Esophagus squamous epithelium (tissue), 4 donors: ENCODE measurements at regions not wholly inside any gene's neighbourhood (a gene's known extent, or its start where the extent isn't known, plus 50 kb on each side); places are given as distances from the start of the nearest gene placed in this dataset.

Experiments used
- POLR2A ChIP-seq, 4 donors: fragments of 450-650 bp; IDR thresholded peaks; one replicate each; pipeline ENCODE4 v1.6.1; 2017; ENCODE audit warnings: antibody characterized with exemption in 4 of 4, mild to moderate bottlenecking in 4 of 4, moderate library complexity in 3 of 4
- TF ChIP-seq, protein P1 (sequence below), 6 experiments: fragments of 450-650 bp in 4 of 6; fragments of 200-600 bp in 2 of 6; sonication (generic) in 2 of 6; IDR thresholded peaks; one replicate each; pipeline ENCODE4 v1.5.1; 2016 to 2019; ENCODE audit warnings: antibody characterized with exemption in 6 of 6, mild to moderate bottlenecking in 4 of 6, moderate library complexity in 4 of 6

DNA sequence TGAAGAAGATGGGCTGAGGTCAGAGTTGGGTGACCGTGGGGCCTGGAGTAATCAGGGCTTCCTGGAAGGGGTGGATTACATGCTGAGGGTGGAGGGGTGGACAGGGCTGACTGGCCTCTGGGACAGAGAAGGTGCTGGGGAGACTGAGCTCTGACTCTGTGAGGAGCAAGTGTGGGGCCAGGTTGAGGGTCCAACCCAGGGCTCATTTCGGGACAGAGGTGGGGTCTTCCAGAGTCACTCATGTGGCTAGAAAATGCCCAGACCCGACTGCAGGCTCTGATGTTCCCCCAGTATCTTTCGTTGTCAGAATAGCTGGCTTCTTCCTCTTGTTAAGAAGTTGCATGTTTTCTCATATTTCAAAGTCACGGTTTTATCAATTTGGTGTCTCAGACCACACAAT is 311.8 kb downstream of the PTPRU start:
- TF ChIP-seq POLR2A (IDR thresholded peaks at IDR 0.05), result no peak
- TF ChIP-seq, protein P1, sequence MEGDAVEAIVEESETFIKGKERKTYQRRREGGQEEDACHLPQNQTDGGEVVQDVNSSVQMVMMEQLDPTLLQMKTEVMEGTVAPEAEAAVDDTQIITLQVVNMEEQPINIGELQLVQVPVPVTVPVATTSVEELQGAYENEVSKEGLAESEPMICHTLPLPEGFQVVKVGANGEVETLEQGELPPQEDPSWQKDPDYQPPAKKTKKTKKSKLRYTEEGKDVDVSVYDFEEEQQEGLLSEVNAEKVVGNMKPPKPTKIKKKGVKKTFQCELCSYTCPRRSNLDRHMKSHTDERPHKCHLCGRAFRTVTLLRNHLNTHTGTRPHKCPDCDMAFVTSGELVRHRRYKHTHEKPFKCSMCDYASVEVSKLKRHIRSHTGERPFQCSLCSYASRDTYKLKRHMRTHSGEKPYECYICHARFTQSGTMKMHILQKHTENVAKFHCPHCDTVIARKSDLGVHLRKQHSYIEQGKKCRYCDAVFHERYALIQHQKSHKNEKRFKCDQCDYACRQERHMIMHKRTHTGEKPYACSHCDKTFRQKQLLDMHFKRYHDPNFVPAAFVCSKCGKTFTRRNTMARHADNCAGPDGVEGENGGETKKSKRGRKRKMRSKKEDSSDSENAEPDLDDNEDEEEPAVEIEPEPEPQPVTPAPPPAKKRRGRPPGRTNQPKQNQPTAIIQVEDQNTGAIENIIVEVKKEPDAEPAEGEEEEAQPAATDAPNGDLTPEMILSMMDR (IDR thresholded peaks at IDR 0.05), result no peak
